Chondrocyte (in vitro differentiated cells): ENCODE measurements at regions not wholly inside any gene's neighbourhood (a gene's known extent, or its start where the extent isn't known, plus 50 kb on each side); places are given as distances from the start of the nearest gene placed in this dataset.

Experiments
- DNase-seq: peaks from one replicate; pipeline ENCODE4 v3.0.0; 2021; ENCODE audit warnings: mixed read lengths, low spot score
- H3K27ac Mint-ChIP-seq: one replicate; pipeline ENCODE4 v1.8.0; 2021; ENCODE audit warnings: mild to moderate bottlenecking, moderate library complexity, mixed read lengths; ENCODE audit not compliant: unreplicated experiment
- H3K27me3 Mint-ChIP-seq: 2 replicates; pipeline ENCODE4 v1.8.0; 2021; ENCODE audit warnings: low read depth, mixed read lengths
- H3K36me3 Mint-ChIP-seq: 2 replicates; pipeline ENCODE4 v1.8.0; 2021; ENCODE audit warnings: low read depth, mixed read lengths
- H3K4me1 Mint-ChIP-seq: 2 replicates; pipeline ENCODE4 v1.8.0; 2021; ENCODE audit warnings: low read depth, mild to moderate bottlenecking, mixed read lengths
- H3K4me3 Mint-ChIP-seq: one replicate; pipeline ENCODE4 v1.8.0; 2021; ENCODE audit warnings: mild to moderate bottlenecking, moderate library complexity, mixed read lengths; ENCODE audit not compliant: unreplicated experiment
- H3K9me3 Mint-ChIP-seq: 2 replicates; pipeline ENCODE4 v1.8.0; 2021; ENCODE audit warnings: low read depth, mixed read lengths
- TF ChIP-seq, protein P1 (sequence below): fragments of 200-600 bp; sonication (generic); IDR thresholded peaks from 2 replicates; pipeline ENCODE4 v1.5.0; 2021; ENCODE audit warnings: antibody characterized with exemption, mild to moderate bottlenecking, moderate library complexity

DNA sequence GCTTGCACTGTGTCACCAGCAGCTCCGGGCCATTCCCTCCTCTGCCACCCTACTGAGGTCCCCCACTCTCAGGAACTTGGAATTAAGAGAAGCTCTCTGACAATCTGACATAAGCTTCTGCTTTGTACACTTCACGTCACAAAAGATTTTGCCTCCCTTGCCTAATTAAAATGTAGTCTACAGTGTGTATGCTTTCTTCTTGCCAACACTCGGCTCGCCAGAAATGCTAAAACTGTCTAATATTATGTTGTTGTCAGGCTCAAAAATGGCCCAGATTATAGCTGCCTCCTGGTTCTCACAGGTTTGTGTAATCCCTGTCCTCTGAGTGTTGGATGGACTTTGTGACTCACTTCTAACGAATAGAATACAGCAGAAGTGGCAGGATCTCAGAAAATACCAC is 474.7 kb downstream of the MBD2 start:
- H3K4me3 Mint-ChIP-seq = no peak overlapping the region
- TF ChIP-seq, protein P1, sequence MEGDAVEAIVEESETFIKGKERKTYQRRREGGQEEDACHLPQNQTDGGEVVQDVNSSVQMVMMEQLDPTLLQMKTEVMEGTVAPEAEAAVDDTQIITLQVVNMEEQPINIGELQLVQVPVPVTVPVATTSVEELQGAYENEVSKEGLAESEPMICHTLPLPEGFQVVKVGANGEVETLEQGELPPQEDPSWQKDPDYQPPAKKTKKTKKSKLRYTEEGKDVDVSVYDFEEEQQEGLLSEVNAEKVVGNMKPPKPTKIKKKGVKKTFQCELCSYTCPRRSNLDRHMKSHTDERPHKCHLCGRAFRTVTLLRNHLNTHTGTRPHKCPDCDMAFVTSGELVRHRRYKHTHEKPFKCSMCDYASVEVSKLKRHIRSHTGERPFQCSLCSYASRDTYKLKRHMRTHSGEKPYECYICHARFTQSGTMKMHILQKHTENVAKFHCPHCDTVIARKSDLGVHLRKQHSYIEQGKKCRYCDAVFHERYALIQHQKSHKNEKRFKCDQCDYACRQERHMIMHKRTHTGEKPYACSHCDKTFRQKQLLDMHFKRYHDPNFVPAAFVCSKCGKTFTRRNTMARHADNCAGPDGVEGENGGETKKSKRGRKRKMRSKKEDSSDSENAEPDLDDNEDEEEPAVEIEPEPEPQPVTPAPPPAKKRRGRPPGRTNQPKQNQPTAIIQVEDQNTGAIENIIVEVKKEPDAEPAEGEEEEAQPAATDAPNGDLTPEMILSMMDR = no peak
- no peak overlapping the region for H3K27ac Mint-ChIP-seq

DNA sequence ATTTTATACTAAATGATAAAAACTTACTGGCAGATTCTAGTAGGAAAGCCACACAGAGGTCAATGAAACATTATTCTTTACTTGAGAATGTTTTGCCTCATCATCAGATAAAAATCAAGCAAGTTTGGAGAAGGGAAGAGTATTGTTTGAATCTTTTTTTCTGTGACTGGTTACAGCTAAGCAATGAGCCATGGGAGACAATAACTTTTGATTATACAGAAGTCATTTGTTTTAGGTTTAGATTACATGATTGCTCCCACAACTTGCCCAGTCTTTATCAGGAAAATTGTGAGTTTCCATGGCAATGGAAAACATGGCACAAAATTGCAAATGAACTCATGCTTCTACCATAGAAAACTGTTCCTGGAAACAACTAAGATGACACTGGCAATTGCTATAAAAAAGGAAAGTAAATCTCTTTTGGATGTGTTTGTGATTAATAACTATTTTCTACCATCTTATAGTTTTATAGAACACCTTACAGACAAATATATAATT is 476.8 kb downstream of the MBD2 start:
- peaks cover 2% of the 10 kb centered on the region for H3K9me3 Mint-ChIP-seq
- H3K4me3 Mint-ChIP-seq = no peak overlapping the region
- no peaks in the 10 kb centered on the region for H3K36me3 Mint-ChIP-seq
- TF ChIP-seq, protein P1 = no peak
- DNase-seq = no peak
- no peaks in the 10 kb centered on the region for H3K4me1 Mint-ChIP-seq
- no peak overlapping the region for H3K27ac Mint-ChIP-seq
- H3K27me3 Mint-ChIP-seq = peaks cover 2% of the 10 kb centered on the region

More for the DNA sequence above, 474.7 kb downstream of the MBD2 start:
- no peaks in the 10 kb centered on the region for H3K4me1 Mint-ChIP-seq
- H3K9me3 Mint-ChIP-seq = no peaks in the 10 kb centered on the region
- DNase-seq = no peak
- no peaks in the 10 kb centered on the region for H3K27me3 Mint-ChIP-seq
- no peaks in the 10 kb centered on the region for H3K36me3 Mint-ChIP-seq

DNA sequence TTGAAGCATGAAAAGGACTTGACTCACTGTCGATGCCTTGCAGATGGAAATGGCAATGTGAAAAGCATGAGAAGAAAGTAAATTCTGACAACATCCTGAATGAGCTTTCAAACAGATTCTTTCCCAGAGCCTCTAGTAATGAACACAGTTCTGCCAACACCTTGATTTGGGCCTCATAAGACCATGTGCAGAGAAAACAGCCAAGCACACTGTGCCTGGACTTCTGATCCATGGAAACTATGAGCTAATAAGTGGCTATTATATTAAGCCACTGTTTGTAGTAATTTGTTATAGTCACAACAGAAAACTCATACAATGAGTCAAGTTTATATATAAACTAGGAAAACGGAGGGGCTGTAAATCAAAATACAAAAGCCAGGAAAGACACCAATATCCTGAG is 477.3 kb downstream of the MBD2 start:
- TF ChIP-seq, protein P1 = no peak
- DNase-seq = no peak
- no peak overlapping the region for H3K27ac Mint-ChIP-seq
- H3K36me3 Mint-ChIP-seq = no peaks in the 10 kb centered on the region
- H3K4me1 Mint-ChIP-seq = no peaks in the 10 kb centered on the region
- peaks cover 2% of the 10 kb centered on the region for H3K27me3 Mint-ChIP-seq
- no peak overlapping the region for H3K4me3 Mint-ChIP-seq
- H3K9me3 Mint-ChIP-seq = peaks cover 2% of the 10 kb centered on the region

DNA sequence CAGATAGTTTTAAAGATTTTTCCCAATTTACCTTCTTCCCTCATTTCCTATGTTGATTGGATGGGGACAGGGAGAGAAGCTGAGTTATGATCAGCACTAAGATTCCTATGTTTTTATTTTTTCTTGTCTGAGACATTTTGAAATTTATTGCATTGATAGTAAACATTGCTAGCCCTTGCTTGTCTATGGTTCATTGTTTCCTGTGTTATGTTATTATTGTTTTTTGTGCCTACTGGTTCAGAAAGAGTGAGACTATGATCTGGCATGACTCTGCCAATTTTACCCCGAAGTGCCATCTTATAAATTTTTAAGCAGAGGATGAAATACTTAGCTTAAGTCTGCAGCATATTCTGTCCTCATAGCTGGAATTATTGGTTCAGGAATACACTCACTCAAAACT is 478.5 kb downstream of the MBD2 start:
- no peak overlapping the region for H3K4me3 Mint-ChIP-seq
- H3K27me3 Mint-ChIP-seq = peaks cover 2% of the 10 kb centered on the region
- no peak overlapping the region for H3K27ac Mint-ChIP-seq
- DNase-seq = no peak
- peaks cover 2% of the 10 kb centered on the region for H3K9me3 Mint-ChIP-seq
- H3K36me3 Mint-ChIP-seq = no peaks in the 10 kb centered on the region
- H3K4me1 Mint-ChIP-seq = no peaks in the 10 kb centered on the region
- TF ChIP-seq, protein P1 = no peak

DNA sequence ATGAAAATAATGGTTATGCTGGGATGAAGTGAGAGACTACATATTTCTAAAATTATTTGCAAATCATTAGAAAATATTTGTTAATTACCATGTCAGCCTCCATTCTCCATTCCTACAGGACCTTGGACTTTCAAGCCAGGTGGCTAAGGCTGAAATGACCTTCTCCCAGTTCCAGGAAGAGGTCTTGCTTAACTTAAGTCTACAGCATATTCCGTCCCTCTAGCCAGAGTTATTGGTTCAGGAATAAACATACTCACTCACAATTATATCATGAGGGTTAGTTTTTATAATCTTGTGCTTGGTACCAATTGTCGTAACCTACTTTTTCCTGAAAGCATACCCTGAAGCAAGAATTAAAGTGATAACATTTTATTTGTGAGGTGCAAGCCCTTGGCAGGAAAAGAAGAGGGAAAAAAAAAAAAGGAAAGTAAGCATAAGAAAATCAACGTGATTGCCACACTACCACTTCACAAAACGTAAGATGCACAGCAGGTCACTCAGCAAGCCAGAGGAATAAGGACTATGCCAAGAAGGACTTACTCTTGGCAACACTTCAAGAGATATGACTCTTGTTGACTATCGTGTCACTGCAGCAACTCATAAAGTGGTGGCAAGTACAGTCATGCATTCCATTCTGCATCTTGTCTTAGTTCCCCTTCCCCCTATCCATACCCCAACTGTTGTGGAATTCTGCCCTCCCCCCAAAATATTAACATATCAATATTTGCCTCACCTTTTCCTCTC is 479.1 kb downstream of the MBD2 start:
- DNase-seq = no peak
- TF ChIP-seq, protein P1 = no peak
- Mint-ChIP-seq H3K4me1 (no peaks in the 10 kb centered on the region), H3K27ac (no peak overlapping the region), H3K4me3 (no peak overlapping the region), H3K9me3 (peaks cover 2% of the 10 kb centered on the region), H3K36me3 (no peaks in the 10 kb centered on the region), H3K27me3 (peaks cover 2% of the 10 kb centered on the region)
